ENCODE measurements at regions not wholly inside any gene's neighbourhood (a gene's known extent, or its start where the extent isn't known, plus 50 kb on each side); places are given as distances from the start of the nearest gene placed in this dataset.
A peak's percentile ranks its signal among the peaks of the same experiment; 100 is the strongest.
"Not testable (repeated sequence)": the region's sequence is repeated elsewhere in the genome, so short reads cannot be mapped to it uniquely, and the experiment has no call there.

- DNase-seq = peak; percentile 89
Observed at GRCh38 chr14:106348873-106349540, 822.6 kb downstream of the TMEM121 start.

- DNase-seq = not testable (repeated sequence)
Observed at GRCh38 chr14:106349678-106350457, 823.5 kb downstream of the TMEM121 start.

- not testable (repeated sequence) for DNase-seq
Observed at GRCh38 chr14:106355007-106355791, 828.8 kb downstream of the TMEM121 start.

GRCh38 chr14:106355881-106356642, 829.7 kb downstream of the TMEM121 start:
- not testable (repeated sequence) for DNase-seq

GRCh38 chr14:106356643-106356930, 830.2 kb downstream of the TMEM121 start:
- DNase-seq = not testable (repeated sequence)

GRCh38 chr14:106359157-106359887, 832.9 kb downstream of the TMEM121 start:
- peak; percentile 62 for DNase-seq

GRCh38 chr14:106365371-106365770, 839.0 kb downstream of the TMEM121 start:
- not testable (repeated sequence) for DNase-seq

GRCh38 chr14:106365894-106366293, 839.5 kb downstream of the TMEM121 start:
- not testable (repeated sequence) for DNase-seq

- DNase-seq = not testable (repeated sequence)
Observed at GRCh38 chr14:106366971-106367370, 840.6 kb downstream of the TMEM121 start.

- DNase-seq = not testable (repeated sequence)
Observed at GRCh38 chr14:106369456-106369855, 843.1 kb downstream of the TMEM121 start.

GRCh38 chr14:106372870-106373652, 846.7 kb downstream of the TMEM121 start:
- peak; percentile 85 for DNase-seq

GRCh38 chr14:106373653-106374110, 847.3 kb downstream of the TMEM121 start:
- DNase-seq = not testable (repeated sequence)

GRCh38 chr14:106377432-106377831, 851.0 kb downstream of the TMEM121 start:
- no peak for DNase-seq

GRCh38 chr14:106378191-106378590, 851.8 kb downstream of the TMEM121 start:
- DNase-seq = peak; percentile 56

GRCh38 chr14:106380740-106381139, 854.4 kb downstream of the TMEM121 start:
- no peak for DNase-seq

- DNase-seq = not testable (repeated sequence)
Observed at GRCh38 chr14:106389186-106389585, 862.8 kb downstream of the TMEM121 start.

GRCh38 chr14:106390401-106390800, 864.0 kb downstream of the TMEM121 start:
- DNase-seq = no peak

GRCh38 chr14:106390947-106391346, 864.6 kb downstream of the TMEM121 start:
- no peak for DNase-seq

- DNase-seq = no peak
Observed at GRCh38 chr14:106393742-106394141, 867.4 kb downstream of the TMEM121 start.

- peak; percentile 72 for DNase-seq
Observed at GRCh38 chr14:106395456-106396050, 869.2 kb downstream of the TMEM121 start.

GRCh38 chr14:106396999-106397398, 870.6 kb downstream of the TMEM121 start:
- no peak for DNase-seq
